Left renal pelvis (tissue), 4 donors: ENCODE measurements at regions not wholly inside any gene's neighbourhood (a gene's known extent, or its start where the extent isn't known, plus 50 kb on each side); places are given as distances from the start of the nearest gene placed in this dataset.
A peak's percentile ranks its signal among the peaks of the same experiment; 100 is the strongest.
"Not testable (repeated sequence)": the region's sequence is repeated elsewhere in the genome, so short reads cannot be mapped to it uniquely, and the experiment has no call there.

Source experiments
- DNase-seq, 4 donors: peaks; one replicate each; pipeline ENCODE4 v3.0.0-alpha.2; 2013; ENCODE audit warnings: low read depth in 4 of 4, low spot score in 3 of 4

DNA sequence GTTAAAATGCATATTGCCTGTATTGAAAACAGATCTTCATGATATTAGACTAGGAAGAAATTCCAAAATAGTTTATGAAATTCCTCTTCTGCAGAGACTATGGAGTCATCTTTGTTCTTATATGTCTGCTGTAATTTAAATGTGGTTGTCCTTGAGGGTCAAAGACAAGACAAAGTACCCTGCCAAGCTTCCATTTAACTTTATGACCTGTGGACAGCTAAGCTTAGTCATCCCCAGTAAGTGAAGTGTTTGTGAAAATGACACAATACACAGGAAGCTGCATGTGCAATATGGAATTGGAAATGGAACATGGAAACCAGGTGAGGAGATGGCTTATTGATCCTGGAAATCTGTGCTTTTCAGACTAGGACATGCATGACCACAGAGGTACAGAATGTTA, 68.5 kb upstream of the GBE1 start:
- DNase-seq = no peak

DNA sequence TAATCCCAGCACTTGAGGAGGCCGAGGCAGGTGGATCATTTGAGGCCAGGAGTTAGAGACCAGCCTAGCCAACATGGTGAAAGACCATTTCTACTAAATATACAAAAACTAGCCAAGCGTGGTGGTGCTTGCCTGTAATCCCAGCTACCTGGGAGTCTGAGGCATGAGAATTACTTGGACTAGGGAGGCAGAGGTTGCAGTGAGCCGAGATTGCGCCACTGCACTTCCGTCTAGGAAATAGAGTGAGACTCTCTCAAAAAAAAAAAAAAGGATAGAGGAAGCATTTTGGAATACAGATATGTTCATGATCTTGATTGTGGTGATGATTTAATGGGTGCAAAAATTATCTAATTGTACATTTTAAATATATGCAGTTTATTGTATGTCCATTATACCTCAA, 67.8 kb upstream of the GBE1 start:
- DNase-seq = not testable (repeated sequence)

DNA sequence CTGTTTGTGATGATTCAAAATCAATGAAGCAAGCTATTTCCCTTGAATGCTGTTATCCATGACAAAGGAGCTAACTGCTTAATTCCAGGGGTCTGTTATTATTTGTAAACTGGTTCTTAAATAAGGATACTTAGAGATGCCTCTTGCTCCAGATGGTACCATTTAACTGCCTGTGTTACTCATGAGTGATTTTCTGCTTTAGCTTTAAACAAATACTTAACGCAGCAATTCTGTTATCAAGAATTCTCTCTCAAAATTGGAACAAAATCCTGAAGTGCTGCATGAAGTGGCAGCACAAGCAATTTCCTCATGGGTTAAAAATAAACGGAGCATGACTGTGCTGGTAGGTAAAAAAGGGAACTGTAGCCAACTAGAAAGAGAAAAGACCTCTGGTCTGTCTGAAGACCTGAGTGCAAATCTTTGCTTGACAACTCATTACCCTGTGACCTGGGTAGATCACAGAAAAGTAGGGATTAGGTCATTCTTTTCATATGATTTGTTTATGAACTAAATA, 62.5 kb upstream of the GBE1 start:
- DNase-seq = peak in 1 of 4 donors; percentile 20

DNA sequence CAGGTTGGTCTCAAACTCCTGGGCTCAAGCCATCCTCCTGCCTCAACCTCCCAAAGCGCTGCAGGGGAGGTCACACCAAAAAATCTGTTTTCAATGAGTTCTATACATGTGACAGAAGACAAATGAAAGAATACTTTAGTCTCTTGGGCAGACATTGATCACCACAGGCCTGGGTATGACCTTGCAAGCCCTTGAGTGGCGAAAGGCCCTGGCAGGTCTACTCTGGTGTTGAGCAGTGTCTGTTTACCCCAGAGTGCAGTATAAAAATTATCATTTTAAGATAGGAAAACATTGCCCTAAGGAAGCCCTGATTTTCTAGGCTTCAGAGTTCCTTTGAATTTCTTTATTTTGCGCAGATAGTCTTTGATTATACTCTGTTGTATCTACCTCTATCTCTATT, 61.6 kb upstream of the GBE1 start:
- no peak for DNase-seq

DNA sequence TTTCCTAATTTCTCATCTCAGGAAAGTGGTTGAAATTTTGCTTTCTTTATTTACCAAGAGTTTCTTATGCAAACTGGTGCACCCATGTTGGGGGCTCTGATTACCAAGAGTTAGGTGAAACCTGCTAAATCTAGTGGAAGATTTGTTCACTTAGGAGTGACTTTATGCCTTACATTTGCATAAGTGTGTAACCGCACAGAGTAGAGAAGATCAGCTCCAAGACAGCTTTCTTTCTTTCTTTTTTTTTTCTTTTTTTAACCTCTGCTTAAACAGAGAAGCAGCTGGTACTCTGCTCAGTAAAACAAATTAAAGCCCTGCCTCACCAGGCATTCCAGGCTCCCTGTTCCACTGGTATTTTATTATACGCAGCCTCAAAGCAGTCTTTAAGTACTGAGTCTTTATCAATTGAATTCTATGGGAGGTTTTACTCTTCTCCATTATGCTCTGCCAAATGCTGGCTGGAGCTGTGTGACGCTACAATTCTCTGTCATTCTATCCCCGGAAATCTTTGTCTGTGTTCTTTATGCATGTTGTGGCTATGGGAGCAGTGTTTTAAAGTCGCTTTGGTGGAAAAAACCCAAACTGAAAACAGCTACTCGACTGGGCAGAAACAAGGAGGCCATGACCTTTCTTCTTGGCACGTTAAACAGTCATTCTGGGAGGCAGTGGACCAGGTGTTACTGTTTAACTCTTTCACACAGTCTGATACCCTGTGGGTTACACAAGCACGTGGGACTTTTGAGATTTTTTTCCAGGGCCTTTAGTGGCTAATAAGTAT, 55.2 kb upstream of the GBE1 start:
- DNase-seq = peak; percentile 41 to 73 (median 52)

DNA sequence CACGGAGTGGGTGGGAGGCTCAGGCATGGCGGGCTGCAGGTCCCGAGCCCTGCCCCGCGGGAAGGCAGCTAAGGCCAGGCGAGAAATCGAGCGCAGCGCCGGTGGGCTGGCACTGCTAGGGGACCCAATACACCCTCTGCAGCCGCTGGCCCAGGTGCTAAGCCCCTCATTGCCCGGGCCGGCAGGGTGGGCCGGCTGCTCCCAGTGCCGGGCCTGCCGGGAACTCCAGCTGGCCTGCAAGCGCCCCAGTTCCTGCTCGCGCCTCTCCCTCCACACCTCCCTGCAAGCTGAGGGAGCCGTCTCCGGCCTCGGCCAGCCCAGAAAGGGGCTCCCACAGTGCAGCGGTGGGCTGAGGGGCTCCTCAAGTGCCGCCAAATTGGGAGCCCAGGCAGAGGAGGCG, 50.7 kb upstream of the GBE1 start:
- DNase-seq = not testable (repeated sequence)
